WERI-Rb-1 (cell line): ENCODE measurements at regions not wholly inside any gene's neighbourhood (a gene's known extent, or its start where the extent isn't known, plus 50 kb on each side); places are given as distances from the start of the nearest gene placed in this dataset.
"Not testable (repeated sequence)": the region's sequence is repeated elsewhere in the genome, so short reads cannot be mapped to it uniquely, and the experiment has no call there.

Experiments used
- DNase-seq: peaks from one replicate; pipeline ENCODE4 v3.0.0-alpha.2; 2020
- H3K27ac ChIP-seq: fragments of 250-450 bp; sonication (Bioruptor Pico); 2 replicates; pipeline ENCODE4 v1.5.1; 2020; ENCODE audit warnings: mild to moderate bottlenecking, moderate library complexity
- H3K27me3 ChIP-seq: fragments of 250-450 bp; sonication (Bioruptor Pico); 2 replicates; pipeline ENCODE4 v1.5.1; 2021; ENCODE audit warnings: mild to moderate bottlenecking, low read depth, moderate library complexity; ENCODE audit not compliant: insufficient read depth, severe bottlenecking
- H3K36me3 ChIP-seq: fragments of 250-450 bp; sonication (Bioruptor Pico); 2 replicates; pipeline ENCODE4 v1.5.1; 2020; ENCODE audit warnings: mild to moderate bottlenecking, moderate library complexity
- H3K4me3 ChIP-seq: 2 replicates; pipeline ENCODE4 v1.5.1; 2011; ENCODE audit warnings: low read depth, mild to moderate bottlenecking, control low read depth, low read length
- H3K9me3 ChIP-seq: fragments of 250-450 bp; sonication (Bioruptor Pico); 2 replicates; pipeline ENCODE4 v1.5.1; 2021; ENCODE audit warnings: mild to moderate bottlenecking, moderate library complexity; ENCODE audit not compliant: severe bottlenecking
- TF ChIP-seq, protein P1 (sequence below): IDR thresholded peaks from 2 replicates; pipeline ENCODE4 v1.5.1; 2011; ENCODE audit warnings: low read depth, mild to moderate bottlenecking, control low read depth, inconsistent platforms, low read length

DNA sequence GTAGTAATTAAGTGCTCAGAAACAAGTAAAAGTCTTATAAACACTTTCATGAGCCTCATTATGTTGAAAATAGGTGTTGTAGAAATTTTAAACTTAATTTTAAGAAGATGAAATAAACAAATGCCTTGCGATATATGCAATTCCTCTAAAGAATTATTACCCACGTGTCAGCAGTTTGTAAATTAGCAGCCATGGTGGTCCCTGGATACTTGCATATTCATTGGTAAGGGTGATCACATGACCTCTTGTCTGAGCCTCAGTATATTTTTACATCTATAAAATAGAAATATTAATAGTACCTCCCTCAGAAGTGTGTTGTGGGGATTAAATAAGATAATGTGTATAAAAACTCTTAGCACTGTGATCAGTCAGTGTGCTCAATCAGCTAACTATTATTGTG is 141.5 kb upstream of the SVIL start:
- no peak for DNase-seq
- TF ChIP-seq, protein P1, sequence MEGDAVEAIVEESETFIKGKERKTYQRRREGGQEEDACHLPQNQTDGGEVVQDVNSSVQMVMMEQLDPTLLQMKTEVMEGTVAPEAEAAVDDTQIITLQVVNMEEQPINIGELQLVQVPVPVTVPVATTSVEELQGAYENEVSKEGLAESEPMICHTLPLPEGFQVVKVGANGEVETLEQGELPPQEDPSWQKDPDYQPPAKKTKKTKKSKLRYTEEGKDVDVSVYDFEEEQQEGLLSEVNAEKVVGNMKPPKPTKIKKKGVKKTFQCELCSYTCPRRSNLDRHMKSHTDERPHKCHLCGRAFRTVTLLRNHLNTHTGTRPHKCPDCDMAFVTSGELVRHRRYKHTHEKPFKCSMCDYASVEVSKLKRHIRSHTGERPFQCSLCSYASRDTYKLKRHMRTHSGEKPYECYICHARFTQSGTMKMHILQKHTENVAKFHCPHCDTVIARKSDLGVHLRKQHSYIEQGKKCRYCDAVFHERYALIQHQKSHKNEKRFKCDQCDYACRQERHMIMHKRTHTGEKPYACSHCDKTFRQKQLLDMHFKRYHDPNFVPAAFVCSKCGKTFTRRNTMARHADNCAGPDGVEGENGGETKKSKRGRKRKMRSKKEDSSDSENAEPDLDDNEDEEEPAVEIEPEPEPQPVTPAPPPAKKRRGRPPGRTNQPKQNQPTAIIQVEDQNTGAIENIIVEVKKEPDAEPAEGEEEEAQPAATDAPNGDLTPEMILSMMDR: no peak
- Histone ChIP-seq H3K4me3 (no peak overlapping the region), H3K36me3 (no peaks in the 10 kb centered on the region), H3K27ac (no peak overlapping the region), H3K9me3 (no peaks in the 10 kb centered on the region), H3K27me3 (no peaks in the 10 kb centered on the region)

DNA sequence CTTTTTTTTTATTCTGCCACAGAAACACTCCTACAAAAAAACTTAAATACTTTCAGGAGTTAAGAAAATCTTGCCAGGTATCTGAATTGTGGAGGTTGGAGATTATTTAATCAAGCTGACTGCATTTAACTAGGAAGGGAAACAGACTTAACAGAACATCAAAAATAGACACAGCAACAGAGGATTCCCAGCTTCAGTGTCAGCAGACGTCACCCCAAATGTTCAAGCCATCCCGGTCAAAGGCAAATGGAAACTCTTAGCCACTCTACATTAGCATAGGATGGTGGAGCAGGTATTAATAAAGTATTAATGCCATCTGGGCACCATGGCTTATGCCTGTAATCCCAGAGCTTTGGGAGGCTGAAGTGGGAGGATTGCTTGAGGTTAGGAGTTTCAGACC is 139.7 kb upstream of the SVIL start:
- Histone ChIP-seq H3K4me3 (no peak overlapping the region), H3K27me3 (no peaks in the 10 kb centered on the region), H3K27ac (no peak overlapping the region), H3K9me3 (no peaks in the 10 kb centered on the region), H3K36me3 (no peaks in the 10 kb centered on the region)
- no peak for DNase-seq
- TF ChIP-seq, protein P1: no peak

DNA sequence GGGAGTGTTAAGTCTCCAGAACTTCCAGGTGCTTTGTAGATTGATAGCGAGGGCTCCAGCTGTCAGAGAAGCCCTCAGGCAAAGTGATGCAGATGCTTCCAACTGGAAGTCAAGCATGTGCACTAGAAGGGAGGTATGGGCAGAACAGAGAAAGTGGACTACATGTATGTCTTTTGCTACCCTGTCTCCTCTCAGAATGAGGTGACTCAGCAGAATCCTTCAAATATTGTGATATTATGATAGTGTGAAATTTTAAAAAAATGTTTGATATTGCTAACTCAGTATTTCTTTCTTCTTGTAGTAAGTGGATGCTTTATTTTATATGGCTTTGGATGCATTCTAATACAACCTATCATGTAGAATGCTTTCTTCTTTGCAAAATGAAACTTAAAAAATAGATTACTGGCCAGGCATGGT is 138.9 kb upstream of the SVIL start:
- no peaks in the 10 kb centered on the region for H3K9me3 ChIP-seq
- no peak overlapping the region for H3K27ac ChIP-seq
- DNase-seq: no peak
- TF ChIP-seq, protein P1: no peak
- H3K27me3 ChIP-seq: no peaks in the 10 kb centered on the region
- H3K36me3 ChIP-seq: no peaks in the 10 kb centered on the region
- H3K4me3 ChIP-seq: no peak overlapping the region

DNA sequence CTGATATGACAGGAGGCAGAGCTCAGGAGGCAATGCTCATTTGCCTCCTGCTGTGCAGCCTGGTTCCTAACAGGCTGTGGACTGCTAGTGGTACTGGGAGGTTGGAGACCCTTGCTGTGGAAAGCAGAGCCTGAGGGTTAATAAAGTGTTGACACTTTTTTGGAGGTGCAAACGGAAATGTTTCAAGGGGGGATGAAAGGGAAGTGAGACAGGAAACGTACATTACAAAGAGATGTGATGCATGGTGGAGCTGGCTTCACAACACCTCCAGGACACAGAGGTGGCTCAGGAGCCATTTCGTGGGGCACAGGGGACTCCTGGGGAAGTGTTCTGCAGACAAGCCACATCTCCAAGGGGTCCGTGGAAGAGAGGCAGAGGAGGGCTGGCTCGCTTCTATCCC is 137.6 kb upstream of the SVIL start:
- DNase-seq: no peak
- TF ChIP-seq, protein P1: no peak
- H3K27me3 ChIP-seq: no peaks in the 10 kb centered on the region
- no peak overlapping the region for H3K4me3 ChIP-seq
- no peaks in the 10 kb centered on the region for H3K9me3 ChIP-seq
- H3K36me3 ChIP-seq: no peaks in the 10 kb centered on the region
- no peak overlapping the region for H3K27ac ChIP-seq

DNA sequence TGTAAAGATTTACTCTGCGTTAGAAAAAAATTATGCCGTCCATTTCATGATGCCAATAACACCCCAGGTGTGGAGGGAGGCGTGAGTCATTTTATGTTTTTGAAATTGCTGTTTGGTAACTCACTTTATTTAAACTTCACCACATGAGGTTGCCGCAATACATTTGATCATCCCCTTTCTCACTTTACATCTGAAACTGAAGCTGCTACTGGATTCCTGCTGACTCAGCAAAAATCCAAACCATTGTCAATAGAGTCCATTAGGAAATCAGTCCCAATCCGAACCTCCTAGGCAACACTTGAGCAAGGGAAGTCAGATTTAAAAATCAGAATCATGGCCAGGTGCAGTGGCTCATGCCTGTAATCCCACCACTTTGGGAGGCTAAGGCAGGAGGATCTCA is 136.6 kb upstream of the SVIL start:
- Histone ChIP-seq H3K4me3 (no peak overlapping the region), H3K27me3 (no peaks in the 10 kb centered on the region), H3K9me3 (no peaks in the 10 kb centered on the region), H3K36me3 (no peaks in the 10 kb centered on the region), H3K27ac (no peak overlapping the region)
- TF ChIP-seq, protein P1: no peak
- no peak for DNase-seq

DNA sequence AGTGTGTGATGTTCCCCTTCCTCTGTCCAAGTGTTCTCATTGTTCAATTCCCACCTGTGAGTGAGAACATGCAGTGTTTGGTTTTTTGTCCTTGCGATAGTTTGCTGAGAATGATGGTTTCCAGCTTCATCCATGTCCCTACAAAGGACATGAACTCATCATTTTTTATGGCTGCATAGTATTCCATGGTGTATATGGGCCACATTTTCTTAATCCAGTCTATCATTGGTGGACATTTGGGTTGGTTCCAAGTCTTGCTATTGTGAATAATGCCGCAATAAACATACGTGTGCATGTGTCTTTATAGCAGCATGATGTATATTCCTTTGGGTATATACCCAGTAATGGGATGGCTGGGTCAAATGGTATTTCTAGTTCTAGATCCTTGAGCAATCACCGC is 134.5 kb upstream of the SVIL start:
- not testable (repeated sequence) for H3K4me3 ChIP-seq, DNase-seq, H3K36me3 ChIP-seq, H3K27me3 ChIP-seq, H3K27ac ChIP-seq, H3K9me3 ChIP-seq
